ENCODE measurements at regions not wholly inside any gene's neighbourhood (a gene's known extent, or its start where the extent isn't known, plus 50 kb on each side); places are given as distances from the start of the nearest gene placed in this dataset.
"Not testable (repeated sequence)": the region's sequence is repeated elsewhere in the genome, so short reads cannot be mapped to it uniquely, and the experiment has no call there.

GRCh38 chr16:22688930-22689329 is 125.0 kb upstream of the HS3ST2 start:
- Mint-ChIP-seq H3K9me3 (peaks cover 12% of the 10 kb centered on the region), H3K36me3 (ENCODE audit: low read depth) (no peaks in the 10 kb centered on the region), H3K27me3 (no peaks in the 10 kb centered on the region), H3K4me3 (no peak overlapping the region), H3K4me1 (no peaks in the 10 kb centered on the region), H3K27ac (no peak overlapping the region)
- ATAC-seq (no peak), DNase-seq (no peak)

GRCh38 chr16:22691335-22691734 is 122.6 kb upstream of the HS3ST2 start:
- Mint-ChIP-seq H3K36me3 (ENCODE audit: low read depth) (no peaks in the 10 kb centered on the region), H3K4me3 (no peak overlapping the region), H3K9me3 (peaks cover 7% of the 10 kb centered on the region), H3K27ac (no peak overlapping the region), H3K4me1 (no peaks in the 10 kb centered on the region), H3K27me3 (peaks cover under 1% of the 10 kb centered on the region)
- DNase-seq (no peak), ATAC-seq (no peak)

- Mint-ChIP-seq H3K36me3 (ENCODE audit: low read depth) (no peaks in the 10 kb centered on the region), H3K4me3 (no peak overlapping the region), H3K4me1 (no peaks in the 10 kb centered on the region), H3K27me3 (peaks cover 7% of the 10 kb centered on the region), H3K27ac (no peak overlapping the region), H3K9me3 (peaks cover 4% of the 10 kb centered on the region)
- no peak for DNase-seq
- ATAC-seq, result no peak
Observed at GRCh38 chr16:22692034-22692433, 121.9 kb upstream of the HS3ST2 start.

GRCh38 chr16:22692916-22693637 is 120.9 kb upstream of the HS3ST2 start:
- Mint-ChIP-seq H3K27ac (no peak overlapping the region), H3K27me3 (peaks cover 8% of the 10 kb centered on the region), H3K4me3 (no peak overlapping the region), H3K9me3 (no peaks in the 10 kb centered on the region), H3K4me1 (no peaks in the 10 kb centered on the region), H3K36me3 (ENCODE audit: low read depth) (no peaks in the 10 kb centered on the region)
- ATAC-seq, result no peak
- no peak for DNase-seq

- H3K4me1 Mint-ChIP-seq, result no peaks in the 10 kb centered on the region
- peaks cover 13% of the 10 kb centered on the region for H3K27me3 Mint-ChIP-seq
- no peak for ATAC-seq
- H3K9me3 Mint-ChIP-seq, result no peaks in the 10 kb centered on the region
- H3K27ac Mint-ChIP-seq, result no peak overlapping the region
- DNase-seq, result no peak
- no peaks in the 10 kb centered on the region for H3K36me3 Mint-ChIP-seq (ENCODE audit: low read depth)
- H3K4me3 Mint-ChIP-seq, result no peak overlapping the region
Observed at GRCh38 chr16:22693638-22694340, 120.2 kb upstream of the HS3ST2 start.

DNA sequence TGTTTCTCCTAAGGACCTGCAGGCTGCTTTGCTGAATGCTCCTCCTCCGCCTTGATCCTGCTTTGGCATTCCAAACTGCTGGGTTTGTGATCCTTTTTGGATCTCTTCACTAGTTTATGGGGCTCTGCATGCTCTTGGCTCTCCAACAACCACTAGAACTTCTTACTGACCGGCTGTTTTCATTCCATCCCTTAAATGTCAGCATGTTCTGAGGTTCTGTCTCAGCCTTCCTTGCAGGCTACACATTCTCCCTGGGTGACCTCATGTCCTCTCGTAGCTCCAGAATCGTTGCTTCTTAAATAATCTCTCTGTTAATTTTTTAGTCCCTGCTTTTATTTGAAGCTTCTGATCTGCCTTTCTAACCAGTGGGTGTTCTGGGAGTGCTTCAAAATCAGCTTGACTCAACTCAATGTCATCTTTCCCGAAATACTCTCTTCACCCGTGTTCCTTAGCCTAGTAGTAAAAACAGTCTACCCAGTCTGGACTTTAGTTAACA is 119.0 kb upstream of the HS3ST2 start:
- no peaks in the 10 kb centered on the region for H3K36me3 Mint-ChIP-seq (ENCODE audit: low read depth)
- H3K4me3 Mint-ChIP-seq, result no peak overlapping the region
- peaks cover 17% of the 10 kb centered on the region for H3K27me3 Mint-ChIP-seq
- no peak overlapping the region for H3K27ac Mint-ChIP-seq
- ATAC-seq (no peak), DNase-seq (no peak)
- no peaks in the 10 kb centered on the region for H3K9me3 Mint-ChIP-seq
- no peaks in the 10 kb centered on the region for H3K4me1 Mint-ChIP-seq

DNA sequence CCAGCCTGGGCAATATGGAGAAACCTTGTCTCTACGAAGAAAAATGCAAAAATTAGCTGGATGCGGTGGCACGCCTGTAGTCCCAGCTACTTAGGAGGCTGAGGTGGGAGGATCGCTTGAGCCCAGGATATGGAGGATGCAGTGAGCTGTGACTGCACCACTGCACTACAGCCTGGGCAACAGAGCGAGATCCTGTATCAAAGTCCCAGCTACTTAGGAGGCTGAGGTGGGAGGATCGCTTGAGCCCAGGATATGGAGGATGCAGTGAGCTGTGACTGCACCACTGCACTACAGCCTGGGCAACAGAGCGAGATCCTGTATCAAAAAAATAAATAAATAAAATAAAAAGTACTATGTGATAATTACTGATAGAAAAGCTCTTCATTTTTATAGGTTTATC is 118.2 kb upstream of the HS3ST2 start:
- H3K27me3 Mint-ChIP-seq, result peaks cover 17% of the 10 kb centered on the region
- not testable (repeated sequence) for H3K4me1 Mint-ChIP-seq; H3K36me3 Mint-ChIP-seq (ENCODE audit: low read depth); DNase-seq; H3K9me3 Mint-ChIP-seq; H3K4me3 Mint-ChIP-seq; H3K27ac Mint-ChIP-seq; ATAC-seq

- no peaks in the 10 kb centered on the region for H3K36me3 Mint-ChIP-seq (ENCODE audit: low read depth)
- DNase-seq, result no peak
- no peak for ATAC-seq
- no peaks in the 10 kb centered on the region for H3K9me3 Mint-ChIP-seq
- peaks cover 21% of the 10 kb centered on the region for H3K27me3 Mint-ChIP-seq
- H3K4me1 Mint-ChIP-seq, result no peaks in the 10 kb centered on the region
- H3K27ac Mint-ChIP-seq, result no peak overlapping the region
- no peak overlapping the region for H3K4me3 Mint-ChIP-seq
Observed at GRCh38 chr16:22699356-22699755, 114.6 kb upstream of the HS3ST2 start.

DNA sequence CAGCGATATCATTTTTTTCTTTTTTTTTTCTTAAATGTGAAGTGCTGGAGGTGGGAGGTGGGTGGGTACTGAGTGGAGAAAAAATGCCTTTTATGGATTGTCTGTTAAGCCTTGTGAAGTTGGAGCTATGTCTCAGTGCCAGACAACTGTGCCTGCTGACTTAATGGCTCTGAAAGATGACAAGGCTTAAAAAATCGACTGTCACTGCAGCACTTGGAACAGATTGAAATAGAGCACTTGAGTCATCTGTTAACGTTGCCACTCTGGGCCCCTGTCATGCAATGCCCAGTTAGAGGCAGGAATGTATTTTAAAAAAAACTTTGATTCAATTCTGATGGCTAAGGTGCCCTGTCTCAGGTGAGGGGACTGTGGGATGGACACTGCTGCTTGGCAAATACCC is 108.2 kb upstream of the HS3ST2 start:
- Mint-ChIP-seq H3K9me3 (no peaks in the 10 kb centered on the region), H3K4me1 (no peaks in the 10 kb centered on the region), H3K36me3 (ENCODE audit: low read depth) (no peaks in the 10 kb centered on the region), H3K27ac (no peak overlapping the region), H3K4me3 (no peak overlapping the region), H3K27me3 (peaks cover 7% of the 10 kb centered on the region)
- DNase-seq, result no peak
- no peak for ATAC-seq

- Mint-ChIP-seq H3K4me3 (no peak overlapping the region), H3K27me3 (peaks cover 3% of the 10 kb centered on the region), H3K9me3 (peaks cover 21% of the 10 kb centered on the region), H3K27ac (no peak overlapping the region), H3K36me3 (ENCODE audit: low read depth) (no peaks in the 10 kb centered on the region), H3K4me1 (no peaks in the 10 kb centered on the region)
- DNase-seq (no peak), ATAC-seq (no peak)
Observed at GRCh38 chr16:22710326-22710725, 103.6 kb upstream of the HS3ST2 start.

DNA sequence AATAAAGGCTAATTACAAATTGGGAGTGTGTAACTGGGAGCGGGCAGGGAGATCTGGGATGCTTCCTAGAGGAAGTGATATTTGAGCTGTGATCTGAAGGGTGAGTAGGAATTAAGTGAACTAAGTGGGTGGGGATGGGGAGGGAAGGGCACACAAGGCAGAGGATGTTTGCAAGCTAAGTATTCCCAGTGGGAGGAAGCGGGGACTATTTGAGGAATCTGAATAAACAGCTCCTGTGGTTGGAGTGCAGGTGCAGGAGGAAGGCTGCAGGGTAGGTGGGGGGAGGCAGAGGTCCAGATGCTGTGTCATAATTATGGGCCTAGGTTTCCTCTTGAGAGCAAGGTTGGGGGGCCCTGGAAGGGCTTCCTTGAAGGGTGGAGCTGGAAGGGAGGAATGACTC is 102.1 kb upstream of the HS3ST2 start:
- Mint-ChIP-seq H3K27me3 (peaks cover 3% of the 10 kb centered on the region), H3K4me3 (no peak overlapping the region), H3K4me1 (no peaks in the 10 kb centered on the region), H3K36me3 (ENCODE audit: low read depth) (no peaks in the 10 kb centered on the region), H3K27ac (no peak overlapping the region), H3K9me3 (peaks cover 21% of the 10 kb centered on the region)
- no peak for DNase-seq
- no peak for ATAC-seq

DNA sequence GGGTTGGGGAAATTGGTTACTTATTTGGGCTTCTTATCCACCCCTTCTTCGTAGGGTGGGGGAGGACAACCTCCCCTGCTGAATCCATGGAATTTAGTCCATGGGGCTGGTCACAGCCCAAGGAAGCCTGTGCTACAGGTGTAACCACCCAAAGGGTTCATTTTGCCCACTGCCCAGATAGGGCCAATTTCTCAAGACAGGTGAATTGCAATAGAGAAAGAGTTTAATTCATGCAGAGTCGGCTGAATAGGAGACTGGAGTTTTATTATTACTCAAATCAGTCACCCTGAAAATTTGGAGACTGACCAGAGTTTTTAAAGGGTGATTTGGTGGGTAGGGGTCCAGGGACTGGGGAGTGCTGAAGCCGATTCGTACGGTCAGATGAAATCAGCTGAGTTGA is 101.5 kb upstream of the HS3ST2 start:
- no peak overlapping the region for H3K4me3 Mint-ChIP-seq
- H3K27me3 Mint-ChIP-seq, result peaks cover 3% of the 10 kb centered on the region
- DNase-seq (no peak), ATAC-seq (no peak)
- no peaks in the 10 kb centered on the region for H3K36me3 Mint-ChIP-seq (ENCODE audit: low read depth)
- no peak overlapping the region for H3K27ac Mint-ChIP-seq
- peaks cover 21% of the 10 kb centered on the region for H3K9me3 Mint-ChIP-seq
- no peaks in the 10 kb centered on the region for H3K4me1 Mint-ChIP-seq

- H3K27ac Mint-ChIP-seq; H3K4me1 Mint-ChIP-seq; H3K9me3 Mint-ChIP-seq; ATAC-seq; H3K27me3 Mint-ChIP-seq; H3K36me3 Mint-ChIP-seq (ENCODE audit: low read depth); H3K4me3 Mint-ChIP-seq; DNase-seq: not testable (repeated sequence)
Observed at GRCh38 chr16:22718598-22718997, 95.4 kb upstream of the HS3ST2 start.

- H3K4me1 Mint-ChIP-seq, result no peaks in the 10 kb centered on the region
- no peak overlapping the region for H3K27ac Mint-ChIP-seq
- H3K4me3 Mint-ChIP-seq, result no peak overlapping the region
- H3K27me3 Mint-ChIP-seq, result peaks cover 7% of the 10 kb centered on the region
- no peaks in the 10 kb centered on the region for H3K36me3 Mint-ChIP-seq (ENCODE audit: low read depth)
- H3K9me3 Mint-ChIP-seq, result no peaks in the 10 kb centered on the region
- DNase-seq, result no peak
- ATAC-seq, result no peak
Observed at GRCh38 chr16:22719945-22720344, 94.0 kb upstream of the HS3ST2 start.

GRCh38 chr16:22721511-22722100 is 92.4 kb upstream of the HS3ST2 start:
- no peak for DNase-seq
- H3K36me3 Mint-ChIP-seq (ENCODE audit: low read depth), result no peaks in the 10 kb centered on the region
- H3K4me1 Mint-ChIP-seq, result no peaks in the 10 kb centered on the region
- H3K4me3 Mint-ChIP-seq, result no peak overlapping the region
- H3K27me3 Mint-ChIP-seq, result peaks cover 10% of the 10 kb centered on the region
- ATAC-seq, result no peak
- H3K9me3 Mint-ChIP-seq, result no peaks in the 10 kb centered on the region
- H3K27ac Mint-ChIP-seq, result no peak overlapping the region

Measured in activated naive CD8-positive, alpha-beta T cell treated with anti-CD3 and anti-CD28 coated beads, Interleukin-2, amount 50 U/mL, for 24 hours (primary cell).